ENCODE measurements at regions not wholly inside any gene's neighbourhood (a gene's known extent, or its start where the extent isn't known, plus 50 kb on each side); places are given as distances from the start of the nearest gene placed in this dataset.

GRCh38 chr6:140540743-140541142, 1166.3 kb upstream of the CITED2 start:
- ATAC-seq (replicated peaks in 1 of 4), result no peak
- H3K4me3 Mint-ChIP-seq, result no peak overlapping the region

GRCh38 chr6:140538926-140539325, 1164.5 kb upstream of the CITED2 start:
- peaks cover 0 to 2% of the 10 kb centered on the region in 2 donors for H3K27me3 Mint-ChIP-seq
- ATAC-seq (replicated peaks in 1 of 4), result no peak
- Histone ChIP-seq H3K4me3 (ENCODE audit: control insufficient read depth in 1 of 2, extremely low read depth in 1 of 2, low read length in 1 of 2) (no peak overlapping the region), H3K27me3 (replicated peaks in 1 of 2; ENCODE audit: control insufficient read depth in 2 of 2, extremely low read depth in 1 of 2, insufficient read depth in 2 of 2, low read length in 1 of 2) (no peaks in the 10 kb centered on the region), H3K36me3 (ENCODE audit: control insufficient read depth in 2 of 2, extremely low read depth in 1 of 2, insufficient read depth in 1 of 2, low read length in 1 of 2) (no peaks in the 10 kb centered on the region), H3K27ac (ENCODE audit: low read length) (no peak overlapping the region), H3K4me1 (ENCODE audit: control insufficient read depth in 1 of 2, extremely low read depth in 1 of 2, insufficient read depth in 2 of 2, low read length in 2 of 2) (no peaks in the 10 kb centered on the region), H3K9me3 (no peaks in the 10 kb centered on the region)
- H3K4me1 Mint-ChIP-seq, result no peaks in the 10 kb centered on the region
- CTCF ChIA-PET, result interaction anchor here in 1 of 2 donors (0.6 kb wide), 1 partner anchor 160 kb away, joined by 3 read pairs; no protein-coding TSS in a partner anchor
- no peaks in the 10 kb centered on the region for H3K36me3 Mint-ChIP-seq
- POLR2A ChIA-PET, result no interaction called here
- no peak for DNase-seq
- H3K9me3 Mint-ChIP-seq, result peaks cover 2 to 12% (median 5%) of the 10 kb centered on the region in 3 donors
- no peak overlapping the region for H3K27ac Mint-ChIP-seq
- H3K4me3 Mint-ChIP-seq, result no peak overlapping the region

More at GRCh38 chr6:140540743-140541142, 1166.3 kb upstream of the CITED2 start:
- DNase-seq, result no peak
- Histone ChIP-seq H3K27ac (ENCODE audit: low read length) (no peak overlapping the region), H3K4me1 (ENCODE audit: control insufficient read depth in 1 of 2, extremely low read depth in 1 of 2, insufficient read depth in 2 of 2, low read length in 2 of 2) (no peaks in the 10 kb centered on the region), H3K9me3 (no peaks in the 10 kb centered on the region), H3K4me3 (ENCODE audit: control insufficient read depth in 1 of 2, extremely low read depth in 1 of 2, low read length in 1 of 2) (no peak overlapping the region), H3K36me3 (ENCODE audit: control insufficient read depth in 2 of 2, extremely low read depth in 1 of 2, insufficient read depth in 1 of 2, low read length in 1 of 2) (no peaks in the 10 kb centered on the region), H3K27me3 (replicated peaks in 1 of 2; ENCODE audit: control insufficient read depth in 2 of 2, extremely low read depth in 1 of 2, insufficient read depth in 2 of 2, low read length in 1 of 2) (no peaks in the 10 kb centered on the region)
- Mint-ChIP-seq H3K27me3 (peaks cover 0 to 2% of the 10 kb centered on the region in 2 donors), H3K36me3 (no peaks in the 10 kb centered on the region), H3K4me1 (no peaks in the 10 kb centered on the region), H3K9me3 (peaks cover 0 to under 1% (median 0%) of the 10 kb centered on the region in 3 donors), H3K27ac (no peak overlapping the region)
- no CpG with 5 or more reads among the region's 1 CpG for WGBS (ENCODE audit: insufficient coverage)
- CTCF ChIA-PET, result no interaction called here
- POLR2A ChIA-PET, result no interaction called here

- ChIA-PET CTCF (no interaction called here), POLR2A (no interaction called here)
- ATAC-seq (replicated peaks in 1 of 4), result no peak
- Mint-ChIP-seq H3K9me3 (peaks cover 2 to 17% (median 5%) of the 10 kb centered on the region in 3 donors), H3K4me1 (no peaks in the 10 kb centered on the region), H3K4me3 (no peak overlapping the region), H3K27ac (no peak overlapping the region), H3K36me3 (no peaks in the 10 kb centered on the region), H3K27me3 (peaks cover 0 to 4% of the 10 kb centered on the region in 2 donors)
- Histone ChIP-seq H3K27ac (ENCODE audit: low read length) (no peak overlapping the region), H3K27me3 (replicated peaks in 1 of 2; ENCODE audit: control insufficient read depth in 2 of 2, extremely low read depth in 1 of 2, insufficient read depth in 2 of 2, low read length in 1 of 2) (no peaks in the 10 kb centered on the region), H3K4me1 (ENCODE audit: control insufficient read depth in 1 of 2, extremely low read depth in 1 of 2, insufficient read depth in 2 of 2, low read length in 2 of 2) (no peaks in the 10 kb centered on the region), H3K9me3 (no peaks in the 10 kb centered on the region), H3K36me3 (ENCODE audit: control insufficient read depth in 2 of 2, extremely low read depth in 1 of 2, insufficient read depth in 1 of 2, low read length in 1 of 2) (no peaks in the 10 kb centered on the region), H3K4me3 (ENCODE audit: control insufficient read depth in 1 of 2, extremely low read depth in 1 of 2, low read length in 1 of 2) (no peak overlapping the region)
- WGBS (ENCODE audit: insufficient coverage), result 47% methylated on average over 2 of the region's 8 CpGs
- DNase-seq, result no peak
Observed at GRCh38 chr6:140537834-140538705, 1163.6 kb upstream of the CITED2 start.

- DNase-seq, result no peak
- Histone ChIP-seq H3K27me3 (replicated peaks in 1 of 2; ENCODE audit: control insufficient read depth in 2 of 2, extremely low read depth in 1 of 2, insufficient read depth in 2 of 2, low read length in 1 of 2) (no peaks in the 10 kb centered on the region), H3K27ac (ENCODE audit: low read length) (no peak overlapping the region), H3K36me3 (ENCODE audit: control insufficient read depth in 2 of 2, extremely low read depth in 1 of 2, insufficient read depth in 1 of 2, low read length in 1 of 2) (no peaks in the 10 kb centered on the region), H3K4me3 (ENCODE audit: control insufficient read depth in 1 of 2, extremely low read depth in 1 of 2, low read length in 1 of 2) (no peak overlapping the region), H3K9me3 (no peaks in the 10 kb centered on the region), H3K4me1 (ENCODE audit: control insufficient read depth in 1 of 2, extremely low read depth in 1 of 2, insufficient read depth in 2 of 2, low read length in 2 of 2) (no peaks in the 10 kb centered on the region)
- H3K27ac Mint-ChIP-seq, result no peak overlapping the region
- peaks cover 2 to 17% (median 5%) of the 10 kb centered on the region in 3 donors for H3K9me3 Mint-ChIP-seq
- H3K27me3 Mint-ChIP-seq, result peaks cover 0 to 4% of the 10 kb centered on the region in 2 donors
- no peaks in the 10 kb centered on the region for H3K4me1 Mint-ChIP-seq
- no peak overlapping the region for H3K4me3 Mint-ChIP-seq
- H3K36me3 Mint-ChIP-seq, result no peaks in the 10 kb centered on the region
- ChIA-PET POLR2A (no interaction called here), CTCF (no interaction called here)
- ATAC-seq (replicated peaks in 1 of 4), result no peak
- no CpG with 5 or more reads among the region's 3 CpGs for whole genome bisulfite sequencing (ENCODE audit: insufficient coverage)
Observed at GRCh38 chr6:140537211-140537610, 1162.8 kb upstream of the CITED2 start.

GRCh38 chr6:140535511-140535910, 1161.1 kb upstream of the CITED2 start:
- POLR2A ChIA-PET, result no interaction called here
- Histone ChIP-seq H3K27me3 (replicated peaks in 1 of 2; ENCODE audit: control insufficient read depth in 2 of 2, extremely low read depth in 1 of 2, insufficient read depth in 2 of 2, low read length in 1 of 2) (no peaks in the 10 kb centered on the region), H3K4me1 (ENCODE audit: control insufficient read depth in 1 of 2, extremely low read depth in 1 of 2, insufficient read depth in 2 of 2, low read length in 2 of 2) (no peaks in the 10 kb centered on the region), H3K27ac (ENCODE audit: low read length) (no peak overlapping the region), H3K36me3 (ENCODE audit: control insufficient read depth in 2 of 2, extremely low read depth in 1 of 2, insufficient read depth in 1 of 2, low read length in 1 of 2) (no peaks in the 10 kb centered on the region), H3K9me3 (no peaks in the 10 kb centered on the region), H3K4me3 (ENCODE audit: control insufficient read depth in 1 of 2, extremely low read depth in 1 of 2, low read length in 1 of 2) (no peak overlapping the region)
- Mint-ChIP-seq H3K4me3 (no peak overlapping the region), H3K36me3 (no peaks in the 10 kb centered on the region), H3K9me3 (peaks cover 2 to 17% (median 5%) of the 10 kb centered on the region in 3 donors), H3K27ac (no peak overlapping the region), H3K4me1 (no peaks in the 10 kb centered on the region), H3K27me3 (peaks cover 0 to 2% of the 10 kb centered on the region in 2 donors)
- DNase-seq, result no peak
- ATAC-seq (replicated peaks in 1 of 4), result no peak
- no CpG with 5 or more reads among the region's 1 CpG for WGBS (ENCODE audit: insufficient coverage)
- CTCF ChIA-PET, result no interaction called here

GRCh38 chr6:140533526-140533925, 1159.1 kb upstream of the CITED2 start:
- Histone ChIP-seq H3K4me3 (ENCODE audit: control insufficient read depth in 1 of 2, extremely low read depth in 1 of 2, low read length in 1 of 2) (no peak overlapping the region), H3K36me3 (ENCODE audit: control insufficient read depth in 2 of 2, extremely low read depth in 1 of 2, insufficient read depth in 1 of 2, low read length in 1 of 2) (no peaks in the 10 kb centered on the region), H3K27ac (ENCODE audit: low read length) (no peak overlapping the region), H3K4me1 (ENCODE audit: control insufficient read depth in 1 of 2, extremely low read depth in 1 of 2, insufficient read depth in 2 of 2, low read length in 2 of 2) (no peaks in the 10 kb centered on the region), H3K27me3 (replicated peaks in 1 of 2; ENCODE audit: control insufficient read depth in 2 of 2, extremely low read depth in 1 of 2, insufficient read depth in 2 of 2, low read length in 1 of 2) (no peaks in the 10 kb centered on the region), H3K9me3 (no peaks in the 10 kb centered on the region)
- no peak overlapping the region for H3K27ac Mint-ChIP-seq
- no peaks in the 10 kb centered on the region for H3K36me3 Mint-ChIP-seq
- ChIA-PET POLR2A (no interaction called here), CTCF (no interaction called here)
- H3K27me3 Mint-ChIP-seq, result peaks cover 0 to 2% of the 10 kb centered on the region in 2 donors
- peaks cover 2 to 17% (median 5%) of the 10 kb centered on the region in 3 donors for H3K9me3 Mint-ChIP-seq
- DNase-seq (no peak), ATAC-seq (replicated peaks in 1 of 4) (no peak)
- H3K4me3 Mint-ChIP-seq, result no peak overlapping the region
- H3K4me1 Mint-ChIP-seq, result no peaks in the 10 kb centered on the region

All from T-cell (primary cell).